Left ventricle myocardium inferior (tissue), 1 donor: ENCODE measurements at regions not wholly inside any gene's neighbourhood (a gene's known extent, or its start where the extent isn't known, plus 50 kb on each side); places are given as distances from the start of the nearest gene placed in this dataset.

ENCODE experiments used
- DNase-seq: peaks from one replicate; pipeline ENCODE4 v3.0.0-alpha.2; 2020
- H3K27ac ChIP-seq: fragments of 200-600 bp; replicated peaks from 2 replicates; pipeline ENCODE4 v1.8.0; 2021
- H3K27me3 ChIP-seq: fragments of 200-600 bp; 2 replicates; pipeline ENCODE4 v1.8.0; 2021; ENCODE audit warnings: low read depth
- H3K36me3 ChIP-seq: fragments of 200-600 bp; 2 replicates; pipeline ENCODE4 v1.8.0; 2021
- H3K4me1 ChIP-seq: fragments of 200-600 bp; 2 replicates; pipeline ENCODE4 v1.8.0; 2021
- H3K4me3 ChIP-seq: fragments of 200-600 bp; 2 replicates; pipeline ENCODE4 v1.8.0; 2021; ENCODE audit warnings: mild to moderate bottlenecking, moderate library complexity
- H3K9me3 ChIP-seq: fragments of 200-600 bp; replicated peaks from 2 replicates; pipeline ENCODE4 v1.8.0; 2021
- CTCF ChIP-seq: fragments of 200-600 bp; IDR thresholded peaks from 2 replicates; pipeline ENCODE4 v1.8.0; 2021; ENCODE audit warnings: antibody characterized with exemption, mild to moderate bottlenecking, borderline replicate concordance
- intact Hi-C: fragments of 100-400 bp; cut with micrococcal nuclease; formaldehyde crosslinking; loops from one replicate; pipeline ENCODE4 v1.11.0; 2022
- donor health status: DM: no; HTN: yes; CAD: no; lungs with severe emphysema.

DNA sequence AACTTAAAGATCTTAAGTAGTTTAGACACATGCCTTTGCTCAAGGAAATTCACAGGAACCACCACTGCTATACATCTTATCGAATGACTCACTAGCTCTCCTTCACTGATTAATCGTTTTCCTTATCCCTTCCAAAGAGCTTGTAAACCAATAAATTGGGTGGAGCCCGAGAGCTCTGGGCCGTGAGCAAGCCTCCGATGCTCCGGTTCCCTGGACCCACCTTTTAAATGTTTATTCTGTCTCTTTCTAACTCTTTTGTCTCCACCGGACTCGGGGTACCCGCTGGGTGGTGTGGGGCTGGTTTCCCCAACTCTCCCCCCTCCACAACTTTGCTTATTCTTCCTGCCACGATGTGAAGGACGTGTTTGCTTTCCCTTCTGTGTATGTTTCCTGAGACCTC lies 292.9 kb upstream of the TMEFF2 start:
- H3K4me3 ChIP-seq = no peak overlapping the region
- DNase-seq = no peak
- no peaks in the 10 kb centered on the region for H3K4me1 ChIP-seq
- no peaks in the 10 kb centered on the region for H3K36me3 ChIP-seq
- no peaks in the 10 kb centered on the region for H3K27me3 ChIP-seq
- H3K9me3 ChIP-seq = peaks cover 7% of the 10 kb centered on the region
- no peak for TF ChIP-seq CTCF
- intact Hi-C loops = no loop called here
- no peak overlapping the region for H3K27ac ChIP-seq

DNA sequence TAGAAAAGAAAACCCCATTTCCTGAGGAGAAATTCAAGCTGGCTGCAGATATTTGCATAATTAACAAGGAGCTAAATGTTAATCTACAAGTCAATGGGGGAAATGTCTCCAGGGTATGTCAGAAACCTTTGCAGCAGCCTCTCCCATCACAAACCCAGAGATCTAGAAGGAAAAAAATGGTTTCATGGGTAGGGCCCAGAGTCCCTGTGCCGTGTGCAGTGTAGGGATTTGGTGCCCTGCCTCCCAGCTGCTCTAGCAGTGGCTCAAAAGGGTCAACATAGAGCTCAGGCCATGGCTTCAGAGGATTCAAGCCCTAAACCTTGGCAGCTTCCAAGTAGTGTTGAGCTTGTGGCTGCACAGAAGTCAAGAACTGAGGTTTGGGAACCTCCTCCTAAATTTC lies 290.2 kb upstream of the TMEFF2 start:
- Histone ChIP-seq H3K27me3 (no peaks in the 10 kb centered on the region), H3K9me3 (no peaks in the 10 kb centered on the region), H3K4me3 (no peak overlapping the region), H3K27ac (no peak overlapping the region), H3K36me3 (no peaks in the 10 kb centered on the region), H3K4me1 (no peaks in the 10 kb centered on the region)
- DNase-seq = no peak
- TF ChIP-seq CTCF = no peak
- intact Hi-C loops = no loop called here

- Histone ChIP-seq H3K36me3 (no peaks in the 10 kb centered on the region), H3K27me3 (no peaks in the 10 kb centered on the region), H3K9me3 (peaks cover 13% of the 10 kb centered on the region), H3K4me3 (no peak overlapping the region), H3K27ac (no peak overlapping the region), H3K4me1 (no peaks in the 10 kb centered on the region)
- intact Hi-C loops = no loop called here
- no peak for TF ChIP-seq CTCF
- DNase-seq = no peak
Observed at GRCh38 chr2:192480984-192481383, 286.3 kb upstream of the TMEFF2 start.

DNA sequence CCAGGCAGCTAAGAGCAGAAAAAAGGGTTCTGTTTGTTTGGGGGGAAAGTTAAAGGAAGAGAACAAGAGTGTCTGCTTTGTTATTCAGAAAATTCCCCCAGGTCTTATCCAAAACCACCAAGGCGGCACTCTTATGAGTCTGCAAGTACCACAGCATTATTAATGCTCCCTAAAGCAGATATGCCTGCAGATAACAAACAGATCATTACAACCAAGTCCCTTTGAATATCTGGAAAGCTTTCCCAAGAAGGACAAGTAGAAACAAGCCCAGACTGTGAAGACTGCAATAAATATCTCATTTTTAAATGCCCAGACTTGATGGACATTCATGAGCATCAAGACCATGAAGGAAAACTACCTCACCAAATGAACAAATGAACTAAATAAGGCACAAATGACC lies 278.6 kb upstream of the TMEFF2 start:
- intact Hi-C loops = no loop called here
- H3K4me1 ChIP-seq = no peaks in the 10 kb centered on the region
- no peaks in the 10 kb centered on the region for H3K27me3 ChIP-seq
- H3K27ac ChIP-seq = no peak overlapping the region
- no peak overlapping the region for H3K4me3 ChIP-seq
- H3K36me3 ChIP-seq = no peaks in the 10 kb centered on the region
- H3K9me3 ChIP-seq = peaks cover 41% of the 10 kb centered on the region
- DNase-seq = no peak
- no peak for TF ChIP-seq CTCF

- no peak for TF ChIP-seq CTCF
- no peak for DNase-seq
- Histone ChIP-seq H3K27me3 (no peaks in the 10 kb centered on the region), H3K27ac (no peak overlapping the region), H3K4me1 (no peaks in the 10 kb centered on the region), H3K4me3 (no peak overlapping the region), H3K36me3 (no peaks in the 10 kb centered on the region), H3K9me3 (peaks cover 33% of the 10 kb centered on the region)
- intact Hi-C loops = no loop called here
Observed at GRCh38 chr2:192471982-192472381, 277.2 kb upstream of the TMEFF2 start.

- H3K4me3 ChIP-seq = no peak overlapping the region
- TF ChIP-seq CTCF = no peak
- no peaks in the 10 kb centered on the region for H3K4me1 ChIP-seq
- H3K27me3 ChIP-seq = no peaks in the 10 kb centered on the region
- H3K27ac ChIP-seq = no peak overlapping the region
- intact Hi-C loops = no loop called here
- no peaks in the 10 kb centered on the region for H3K36me3 ChIP-seq
- peaks cover 14% of the 10 kb centered on the region for H3K9me3 ChIP-seq
- no peak for DNase-seq
Observed at GRCh38 chr2:192469612-192470011, 274.9 kb upstream of the TMEFF2 start.
